GM19351 (cell line): ENCODE measurements at regions not wholly inside any gene's neighbourhood (a gene's known extent, or its start where the extent isn't known, plus 50 kb on each side); places are given as distances from the start of the nearest gene placed in this dataset.
"Not testable (repeated sequence)": the region's sequence is repeated elsewhere in the genome, so short reads cannot be mapped to it uniquely, and the experiment has no call there.

Experiments
- ATAC-seq: cut with Tn5 transposase; IDR thresholded peaks from one replicate; pipeline ENCODE4 v1.9.1; 2021; ENCODE audit warnings: mild to moderate bottlenecking, moderate library complexity; ENCODE audit not compliant: unreplicated experiment

DNA sequence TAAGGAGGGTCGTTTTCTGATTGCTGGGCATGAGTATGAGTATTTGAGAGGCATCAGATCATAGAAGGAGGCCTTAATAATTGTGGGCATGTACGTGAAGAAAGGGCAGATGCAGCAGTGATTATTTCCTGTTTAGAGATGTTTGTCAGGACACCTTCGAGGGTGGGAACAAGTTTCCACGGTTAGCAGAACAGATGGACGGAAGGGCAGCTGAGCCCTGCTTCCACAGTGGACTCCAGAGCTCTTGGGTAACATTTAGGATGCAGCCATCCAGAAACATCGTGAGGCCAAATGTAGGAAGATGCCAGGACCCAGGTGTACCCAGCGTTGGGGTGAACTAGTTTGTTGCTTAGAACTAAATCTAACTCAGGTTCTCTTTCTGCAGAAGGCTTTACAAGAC lies 231.3 kb upstream of the FAT1 start:
- no peak for ATAC-seq

DNA sequence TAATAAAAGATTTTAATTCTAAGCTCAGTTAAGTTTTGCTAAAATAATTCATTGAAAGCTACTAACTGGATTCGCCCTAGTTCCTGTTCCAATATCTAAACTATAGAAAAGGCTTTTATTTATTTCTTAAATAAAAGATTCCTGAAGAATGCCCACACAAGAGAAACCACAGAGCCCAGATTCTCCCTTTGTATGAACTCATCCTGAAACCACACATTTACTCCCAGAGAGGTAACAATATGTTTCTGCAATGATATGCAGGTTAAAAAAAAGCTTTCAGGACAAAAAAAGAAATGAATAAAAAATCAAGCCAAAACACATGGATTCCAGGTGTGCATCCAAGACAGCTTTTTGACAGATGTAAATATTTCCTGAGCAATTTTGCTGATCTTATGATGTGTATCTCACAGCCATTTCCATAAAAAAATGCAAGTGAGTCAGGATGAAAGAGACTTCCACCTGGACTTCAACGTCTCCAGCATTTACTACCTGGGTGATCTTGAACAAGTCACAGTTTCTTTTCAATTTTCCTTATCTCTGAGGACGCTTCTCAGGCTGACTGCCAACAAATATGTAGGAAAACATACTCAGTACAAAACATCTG lies 234.4 kb upstream of the FAT1 start:
- ATAC-seq: no peak

DNA sequence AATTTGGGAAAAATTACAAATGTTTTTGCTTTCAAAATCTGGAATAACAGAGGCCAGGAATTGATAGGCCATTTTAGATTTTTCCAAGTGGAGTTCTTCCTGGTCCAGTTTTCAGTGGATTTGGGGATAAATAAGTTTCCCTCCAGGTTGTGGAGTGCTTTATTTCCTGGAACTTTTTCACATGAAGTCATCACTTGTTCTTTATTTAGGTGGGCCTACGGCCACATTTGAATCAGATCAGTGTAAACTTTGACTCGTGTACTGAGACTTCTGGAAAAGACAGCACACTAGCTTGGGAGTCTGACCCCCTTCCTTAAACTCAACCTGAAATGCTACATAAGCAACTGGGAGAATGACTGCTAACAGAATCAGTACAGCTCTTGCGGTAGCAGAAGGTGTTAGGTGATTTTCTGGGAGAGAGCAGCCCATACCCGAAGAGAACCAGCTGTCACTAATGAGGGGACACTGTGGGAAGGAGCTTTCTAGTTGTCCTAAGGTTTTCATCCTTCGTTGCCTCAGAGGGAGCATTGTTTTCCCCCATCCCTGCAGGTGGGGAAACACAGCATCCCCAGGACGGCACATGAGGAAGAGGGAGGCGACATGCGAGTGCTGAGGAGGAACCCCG lies 235.2 kb upstream of the FAT1 start:
- no peak for ATAC-seq

DNA sequence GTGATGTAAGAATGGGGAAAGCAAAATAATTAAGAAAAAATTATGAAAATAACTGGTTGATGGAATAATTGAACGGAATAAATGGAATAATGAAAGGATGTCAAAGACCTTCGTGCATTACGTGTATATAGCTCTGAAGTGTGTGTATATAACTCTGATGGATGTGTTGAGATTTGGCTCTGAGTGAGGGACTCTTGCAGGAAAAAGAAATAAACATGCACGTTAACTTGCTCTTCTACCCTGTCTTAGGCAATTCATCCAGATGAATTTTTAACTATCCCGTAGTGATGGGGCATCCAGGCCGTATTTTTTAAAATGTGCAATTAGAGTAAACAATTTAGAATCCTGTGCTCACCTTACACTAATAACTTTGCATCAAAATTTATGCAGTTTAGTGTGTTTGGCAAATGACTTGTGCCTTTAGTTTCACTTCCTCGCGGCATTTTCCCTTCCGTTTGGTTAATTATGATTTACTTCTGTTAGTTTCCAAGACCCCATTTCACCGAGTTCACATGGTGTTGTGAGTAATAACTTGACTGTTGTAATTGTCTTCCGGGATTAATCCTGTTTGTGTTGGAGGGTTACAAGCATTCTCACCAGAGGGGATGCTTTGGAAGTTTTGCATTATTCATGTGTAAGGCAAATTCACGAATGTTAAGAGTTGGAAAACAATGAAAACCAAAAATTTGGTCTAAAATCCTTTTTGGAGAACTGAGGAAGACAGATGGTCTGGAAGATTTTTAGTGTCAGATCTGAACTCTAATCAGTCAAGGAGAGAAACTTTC lies 256.5 kb upstream of the FAT1 start:
- ATAC-seq: no peak

DNA sequence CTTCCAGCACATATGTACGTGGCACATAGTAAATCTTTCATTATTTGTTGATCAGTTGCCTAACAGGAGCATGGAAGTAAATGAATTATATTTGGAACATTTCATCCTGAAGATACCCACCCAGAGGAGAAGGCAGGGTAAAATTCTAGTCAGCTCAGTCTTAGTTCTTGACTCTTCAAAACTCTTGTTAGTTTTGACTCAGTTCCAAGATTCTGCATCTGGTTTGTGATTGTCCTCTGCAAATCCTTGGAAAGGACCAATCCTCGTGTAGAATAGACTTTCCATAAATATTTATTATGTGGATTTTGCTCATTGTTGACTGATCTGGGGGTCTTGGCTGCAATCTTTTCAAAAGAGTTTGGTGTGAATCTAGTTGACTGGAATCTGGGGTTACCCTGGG lies 257.5 kb upstream of the FAT1 start:
- ATAC-seq: no peak

DNA sequence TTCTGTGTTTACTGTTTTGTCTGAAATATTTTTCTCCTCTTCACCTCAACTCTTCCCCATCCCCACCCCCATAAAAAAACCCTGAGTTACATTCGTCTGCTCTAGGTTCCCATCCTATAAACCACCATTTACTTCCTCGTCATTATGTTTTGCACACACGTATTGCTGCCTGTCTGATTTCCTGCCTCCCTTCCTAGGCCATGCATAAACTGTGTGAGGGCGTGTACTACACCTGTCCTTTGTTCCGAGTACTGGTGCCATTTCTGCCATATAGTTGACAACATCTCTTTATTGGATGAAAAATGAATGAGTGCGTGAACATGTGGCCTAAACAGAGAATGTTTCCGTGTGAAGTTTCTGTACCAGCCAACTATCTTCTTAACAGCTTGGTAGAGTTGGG lies 258.5 kb upstream of the FAT1 start:
- ATAC-seq: no peak

DNA sequence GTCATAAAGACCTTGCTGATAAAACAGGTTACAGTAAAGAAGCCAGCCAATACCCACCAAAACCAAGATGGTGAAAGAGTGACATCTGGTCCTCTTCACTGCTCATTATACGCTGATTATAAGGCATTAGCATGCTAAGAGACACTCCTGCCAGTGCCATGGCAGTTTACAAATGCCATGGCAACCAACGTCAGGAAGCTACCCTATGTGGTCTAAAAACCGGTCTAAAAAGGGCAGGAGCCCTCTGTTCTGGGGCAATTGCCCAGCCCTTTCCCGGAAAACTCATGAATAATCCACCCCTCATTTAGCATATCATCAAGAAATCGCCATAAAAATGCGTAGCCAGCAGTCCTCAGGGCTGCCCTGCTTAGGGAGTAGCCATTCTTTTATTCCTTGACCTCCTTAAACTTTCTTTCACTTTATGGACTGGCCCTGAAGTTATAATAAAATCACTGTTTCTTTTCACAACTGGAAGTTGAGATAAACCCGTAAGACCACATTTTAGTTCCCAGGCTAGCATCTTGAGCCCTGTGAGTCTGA lies 260.5 kb upstream of the FAT1 start:
- no peak for ATAC-seq

DNA sequence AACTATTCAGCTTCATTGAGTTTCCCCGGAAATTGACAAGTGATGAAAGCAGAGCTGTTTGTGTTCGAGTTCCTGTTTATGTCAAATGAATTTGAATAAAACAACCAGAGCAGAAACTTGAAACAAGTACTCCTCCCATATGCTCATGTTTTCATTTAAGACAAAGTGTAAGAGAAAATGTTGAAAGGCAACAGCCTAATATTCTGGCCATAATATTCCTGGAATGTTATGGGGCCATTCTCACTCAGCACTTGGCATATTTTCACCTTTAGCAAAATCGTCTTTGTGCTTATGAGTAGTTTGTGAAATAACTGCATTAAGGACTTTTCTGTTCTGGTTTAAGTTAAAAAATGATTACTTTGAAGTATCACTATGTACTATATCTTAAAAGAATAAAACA lies 276.0 kb upstream of the FAT1 start:
- no peak for ATAC-seq

DNA sequence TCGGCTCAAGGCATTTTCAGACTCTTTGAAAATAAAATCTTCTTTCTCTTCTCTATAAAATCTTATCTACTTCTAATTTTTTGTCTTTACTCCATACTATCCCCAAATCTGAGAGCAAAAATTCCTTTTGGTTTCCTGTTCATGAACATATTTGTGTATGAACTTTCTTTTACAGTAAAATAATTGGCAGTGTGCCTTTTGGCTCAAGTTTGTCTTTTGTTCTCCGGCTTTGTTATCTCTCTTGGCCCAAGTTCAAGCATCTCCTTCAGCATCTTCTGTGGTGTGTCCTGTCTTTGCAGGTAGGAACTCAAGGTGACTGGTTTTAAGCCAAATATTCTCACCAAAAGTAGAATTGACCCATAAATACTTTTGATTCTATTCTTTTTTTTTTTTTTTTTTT lies 276.6 kb upstream of the FAT1 start:
- ATAC-seq: no peak

DNA sequence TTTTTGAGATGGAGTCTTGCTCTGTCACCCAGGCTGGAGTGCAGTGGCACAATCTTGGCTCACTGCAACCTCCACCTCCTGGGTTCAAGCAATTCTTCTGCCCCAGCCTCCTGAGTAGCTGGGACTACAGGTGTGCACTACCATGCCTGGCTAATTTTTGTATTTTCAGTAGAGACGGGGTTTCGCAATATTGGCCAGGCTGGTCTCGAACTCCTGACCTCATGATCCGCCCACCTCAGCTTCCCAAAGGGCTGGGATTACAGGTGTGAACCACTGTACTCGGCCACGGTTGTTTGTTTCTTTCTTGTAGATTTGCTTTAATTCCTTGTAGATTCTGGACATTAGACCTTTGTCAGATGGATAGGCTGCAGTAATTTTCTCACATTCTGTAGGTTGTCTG lies 278.5 kb upstream of the FAT1 start:
- not testable (repeated sequence) for ATAC-seq

DNA sequence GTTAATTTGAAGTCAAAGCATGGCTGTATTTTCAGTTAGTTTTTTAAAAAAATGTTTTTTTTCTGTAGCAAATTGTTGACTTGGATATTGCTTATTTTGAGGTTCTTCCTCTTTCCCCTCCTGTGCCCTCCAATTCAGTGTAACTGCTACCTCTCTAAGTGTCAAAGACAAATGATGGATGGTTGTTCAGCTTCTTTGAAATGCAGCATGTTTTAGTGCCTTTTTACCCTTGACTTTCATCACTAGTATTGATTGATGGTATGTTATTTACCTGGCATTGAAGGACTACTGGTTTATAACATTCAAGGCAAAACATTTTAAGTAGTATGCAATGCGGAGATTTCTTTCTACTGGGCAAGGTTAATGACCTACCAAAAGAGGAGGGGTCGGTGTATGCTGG lies 281.0 kb upstream of the FAT1 start:
- ATAC-seq: no peak

DNA sequence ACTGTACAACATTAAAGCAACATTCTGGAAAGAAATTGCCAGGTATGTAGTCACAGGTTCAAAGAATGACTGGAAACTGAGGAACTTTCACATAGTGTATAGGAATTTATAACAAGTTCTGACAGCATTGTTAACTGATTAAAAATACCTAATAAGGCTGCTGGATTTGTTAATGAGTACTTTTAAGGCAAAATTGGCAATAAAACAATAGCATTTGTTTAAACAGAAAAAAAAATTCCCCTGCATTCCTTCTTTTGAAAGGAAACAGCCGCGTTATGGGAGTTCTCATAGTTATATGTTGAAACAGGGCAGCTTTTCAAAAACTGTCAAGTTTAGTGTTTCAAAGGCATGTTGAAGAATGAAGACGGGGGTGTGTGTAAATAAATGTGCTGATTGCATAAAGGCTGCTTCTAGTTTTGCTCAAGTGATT lies 282.5 kb upstream of the FAT1 start:
- no peak for ATAC-seq

DNA sequence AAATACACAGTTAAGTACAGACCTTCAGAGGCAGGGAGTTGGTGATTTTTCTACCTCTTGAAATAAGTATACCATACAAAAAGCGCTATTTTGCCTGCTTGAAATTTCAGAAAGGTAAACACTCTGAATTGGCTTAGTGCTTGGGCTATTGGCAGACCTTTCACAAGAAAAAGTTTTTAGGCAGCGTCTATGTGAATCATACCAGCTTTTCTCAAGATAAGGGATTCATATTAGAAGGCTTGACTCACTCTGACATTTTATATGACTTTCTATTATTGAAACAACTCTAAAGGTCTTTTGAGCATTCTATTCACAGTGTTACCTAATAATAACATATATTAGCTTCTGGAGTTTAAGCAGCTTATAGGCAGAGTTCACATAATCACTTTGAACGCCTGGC lies 286.4 kb upstream of the FAT1 start:
- no peak for ATAC-seq

DNA sequence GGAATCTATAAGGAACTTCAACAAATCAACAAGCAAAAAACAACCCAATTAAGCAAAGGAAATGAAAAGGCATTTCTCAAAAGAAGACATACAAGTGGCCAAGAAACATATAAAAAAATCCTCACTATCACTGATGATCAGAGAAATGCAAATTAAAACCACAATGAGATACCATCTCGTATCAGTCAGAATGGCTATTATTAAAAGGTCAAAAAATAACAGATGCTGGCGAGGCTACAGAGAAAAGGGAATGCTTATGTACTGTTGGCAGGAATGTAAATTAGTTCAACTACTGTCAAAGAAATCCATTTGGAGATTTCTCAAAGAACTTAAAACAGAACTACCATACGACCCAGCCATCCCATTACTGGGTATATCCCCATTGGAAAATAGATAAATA lies 292.4 kb upstream of the FAT1 start:
- no peak for ATAC-seq

DNA sequence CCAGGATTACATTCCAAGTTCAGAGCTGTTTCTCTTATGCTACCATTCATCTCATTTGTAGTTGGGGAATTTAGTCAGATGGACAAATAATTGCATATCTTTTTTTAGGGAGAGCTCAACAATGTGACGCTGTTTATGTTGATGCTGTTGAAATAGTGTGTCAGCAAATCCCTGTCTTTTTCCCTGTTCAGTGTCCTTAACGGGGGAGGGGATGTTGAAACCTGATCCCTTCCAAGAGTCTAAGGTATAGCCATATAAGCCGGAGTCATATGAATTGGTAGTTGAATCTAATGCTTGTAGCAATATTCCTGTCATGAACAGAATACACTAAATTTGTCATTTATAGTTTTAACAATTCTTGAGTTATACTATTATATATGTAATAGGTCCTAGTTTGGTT lies 293.5 kb upstream of the FAT1 start:
- ATAC-seq: no peak

DNA sequence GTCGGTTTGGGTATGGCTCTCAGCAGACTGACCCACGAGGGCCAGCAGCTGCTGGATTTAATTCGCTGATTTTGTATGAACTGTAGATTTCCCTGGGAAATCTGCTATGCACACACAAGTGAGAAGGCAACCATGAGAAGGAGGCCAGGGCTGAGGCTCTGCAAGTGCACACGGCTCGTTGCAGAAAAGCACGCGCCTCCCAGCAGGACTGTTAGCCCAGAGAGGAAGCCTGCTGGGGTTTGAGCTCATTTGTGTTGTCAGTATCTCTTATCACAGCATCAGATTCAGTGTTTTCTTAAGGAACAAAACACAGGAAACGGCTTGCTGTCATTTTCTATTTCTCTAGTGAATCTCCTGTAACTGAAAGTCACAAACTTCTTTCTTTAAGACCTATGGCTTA lies 296.2 kb upstream of the FAT1 start:
- ATAC-seq: no peak

DNA sequence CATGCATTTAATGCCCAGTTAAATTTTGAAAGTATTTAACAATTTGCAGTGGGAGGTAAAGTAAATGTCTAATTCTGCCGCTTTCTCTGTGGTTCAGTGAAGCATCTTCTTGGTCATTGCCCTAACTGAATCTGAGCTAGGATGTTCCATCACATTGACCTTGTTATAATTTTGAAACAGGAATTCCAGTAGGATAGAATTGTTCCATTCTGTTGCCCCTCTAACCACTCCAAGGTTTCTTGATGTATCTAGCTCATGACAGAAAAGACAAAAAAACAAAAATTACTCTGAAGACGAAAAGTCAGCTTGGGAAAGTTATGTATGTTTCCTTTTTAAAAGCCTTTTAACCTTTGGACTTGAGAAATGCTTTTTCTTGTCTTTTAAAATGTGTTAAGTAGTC lies 297.0 kb upstream of the FAT1 start:
- ATAC-seq: no peak

DNA sequence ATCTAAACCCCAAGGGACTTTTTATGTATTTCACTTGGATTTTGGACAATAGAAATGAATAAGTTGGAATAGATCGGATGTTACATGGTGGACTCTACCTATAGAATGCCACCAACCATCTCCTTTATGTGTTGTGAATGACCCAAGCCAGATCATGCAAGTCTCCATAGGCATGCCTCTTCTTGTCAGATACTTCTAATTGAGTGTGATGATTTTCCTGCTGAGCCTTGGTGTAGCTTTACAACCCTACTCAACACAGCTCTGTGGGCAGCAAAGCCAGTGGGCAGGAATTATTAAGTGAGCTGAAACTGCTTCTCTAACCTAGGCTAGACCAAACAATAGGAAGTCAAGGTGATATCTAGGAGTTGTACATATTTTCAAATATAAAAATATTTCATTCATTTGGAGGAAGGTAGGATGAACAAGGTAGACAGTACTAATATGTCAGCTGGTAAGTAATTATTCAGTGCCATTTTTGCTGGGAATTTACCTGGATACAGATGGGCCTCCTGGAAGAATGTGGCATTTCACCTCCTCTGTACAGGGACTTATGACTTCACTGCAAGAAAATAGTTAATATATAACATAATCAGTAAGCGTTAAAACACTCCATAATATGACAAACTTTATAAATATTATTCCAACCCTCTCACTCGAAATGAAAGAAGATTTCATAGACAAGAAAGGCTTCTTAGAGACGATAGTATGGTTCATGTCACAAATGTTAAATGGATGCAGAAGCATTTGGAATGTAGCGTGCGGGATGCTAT lies 298.0 kb upstream of the FAT1 start:
- no peak for ATAC-seq

DNA sequence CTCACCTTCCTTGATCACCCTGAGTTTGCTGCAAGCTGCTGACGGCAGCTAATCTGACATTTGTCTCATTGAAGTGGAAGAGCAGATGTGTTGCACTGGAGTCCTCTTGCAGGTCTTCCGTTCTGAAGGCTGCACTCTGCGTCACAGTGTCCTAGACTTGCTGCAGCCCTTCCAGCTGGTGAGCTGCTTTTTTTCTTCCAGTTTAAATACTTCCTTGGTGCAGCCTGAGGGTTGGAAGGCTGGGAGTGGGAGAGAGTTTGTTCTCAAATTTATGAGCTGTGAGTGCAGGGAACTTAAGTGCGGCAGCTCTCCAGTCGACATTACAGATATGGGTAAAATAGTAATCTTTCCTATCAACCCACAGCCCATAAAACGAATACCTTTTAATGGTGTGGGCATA lies 303.6 kb upstream of the FAT1 start:
- no peak for ATAC-seq

DNA sequence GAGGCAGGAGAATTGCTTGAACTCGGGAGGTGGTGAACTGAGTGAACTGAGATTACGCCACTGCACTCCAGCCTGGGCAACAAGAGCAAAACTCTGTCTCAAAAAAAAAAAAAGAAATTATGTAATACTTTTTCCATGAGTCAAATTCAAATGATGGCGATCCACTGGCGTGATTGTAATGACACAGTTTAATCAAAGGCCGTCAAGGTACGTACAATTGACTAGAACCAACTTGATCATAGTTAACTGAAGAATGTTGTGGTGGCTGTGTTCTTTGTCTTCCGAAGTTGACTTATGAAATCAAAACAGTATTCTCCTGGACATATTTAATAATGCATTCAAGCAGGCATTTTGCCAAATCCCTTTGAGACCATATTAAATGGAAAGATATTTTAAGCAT lies 318.6 kb upstream of the FAT1 start:
- no peak for ATAC-seq

DNA sequence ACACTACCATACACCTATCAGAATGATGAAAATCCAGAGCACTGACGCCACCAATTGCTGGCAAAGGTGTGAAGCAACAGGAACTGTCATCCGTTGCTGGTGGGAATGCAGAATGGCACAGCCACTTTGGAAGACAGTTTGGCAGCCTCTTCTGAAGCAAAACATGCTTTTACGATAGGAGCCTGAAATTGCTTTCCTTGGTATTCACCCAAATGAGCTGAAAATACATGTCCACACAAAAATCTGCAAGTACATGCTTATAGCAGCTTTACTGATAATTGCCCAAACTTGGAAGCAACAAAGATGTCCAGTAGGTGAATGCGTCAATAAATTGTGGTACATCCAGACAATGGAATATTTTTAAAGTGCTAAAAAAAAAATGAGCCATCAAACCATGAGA lies 322.8 kb upstream of the FAT1 start:
- no peak for ATAC-seq
